Naive B cell (primary cell): ENCODE measurements at regions not wholly inside any gene's neighbourhood (a gene's known extent, or its start where the extent isn't known, plus 50 kb on each side); places are given as distances from the start of the nearest gene placed in this dataset.
"Not testable (repeated sequence)": the region's sequence is repeated elsewhere in the genome, so short reads cannot be mapped to it uniquely, and the experiment has no call there.

Experiments
- ATAC-seq, 2 donors: fragments of 150-1000 bp; cut with Tn5 transposase; 2 replicates each; pipeline ENCODE4 v1.10.0; 2021; ENCODE audit warnings: low read depth in 2 of 2, mild to moderate bottlenecking in 2 of 2, moderate library complexity in 2 of 2
- DNase-seq: peaks from one replicate; pipeline ENCODE4 v3.0.0; 2022
- H3K27ac Mint-ChIP-seq, 6 donors: one replicate each; pipeline ENCODE4 v1.8.0; 2020 to 2022; ENCODE audit warnings: mild to moderate bottlenecking in 6 of 6, mixed read lengths in 6 of 6, moderate library complexity in 5 of 6, inconsistent platforms in 2 of 6
- H3K27me3 Mint-ChIP-seq, 3 donors: one replicate each; pipeline ENCODE4 v1.8.0; 2021 to 2022; ENCODE audit warnings: mixed read lengths in 3 of 3, mild to moderate bottlenecking in 1 of 3
- H3K36me3 Mint-ChIP-seq, 2 donors: one replicate each; pipeline ENCODE4 v1.8.0; 2020 to 2022; ENCODE audit warnings: mixed read lengths in 2 of 2, inconsistent platforms in 1 of 2, mild to moderate bottlenecking in 1 of 2
- H3K4me1 Mint-ChIP-seq, 3 donors: one replicate each; pipeline ENCODE4 v1.8.0; 2020 to 2022; ENCODE audit warnings: mixed read lengths in 3 of 3, inconsistent platforms in 1 of 3, mild to moderate bottlenecking in 1 of 3, moderate library complexity in 1 of 3
- H3K4me3 Mint-ChIP-seq, 8 donors: one replicate each; pipeline ENCODE4 v1.8.0; 2020 to 2022; ENCODE audit warnings: mild to moderate bottlenecking in 8 of 8, mixed read lengths in 8 of 8, moderate library complexity in 8 of 8, inconsistent platforms in 2 of 8
- H3K9me3 Mint-ChIP-seq, 7 donors: one replicate each; pipeline ENCODE4 v1.8.0; 2020 to 2022; ENCODE audit warnings: mixed read lengths in 7 of 7, mild to moderate bottlenecking in 5 of 7, inconsistent platforms in 2 of 7, moderate library complexity in 1 of 7

- no peaks in the 10 kb centered on the region for H3K9me3 Mint-ChIP-seq
- H3K4me3 Mint-ChIP-seq = no peak overlapping the region
- no peaks in the 10 kb centered on the region for H3K36me3 Mint-ChIP-seq
- no peak overlapping the region for H3K27ac Mint-ChIP-seq
- no peaks in the 10 kb centered on the region for H3K4me1 Mint-ChIP-seq
- DNase-seq (no peak), ATAC-seq (no peak)
- H3K27me3 Mint-ChIP-seq = peaks cover 0 to 4% (median 3%) of the 10 kb centered on the region in 3 donors
These were observed 210.1 kb upstream of the PELI2 start for GRCh38 chr14:55908106-55908505.

DNA sequence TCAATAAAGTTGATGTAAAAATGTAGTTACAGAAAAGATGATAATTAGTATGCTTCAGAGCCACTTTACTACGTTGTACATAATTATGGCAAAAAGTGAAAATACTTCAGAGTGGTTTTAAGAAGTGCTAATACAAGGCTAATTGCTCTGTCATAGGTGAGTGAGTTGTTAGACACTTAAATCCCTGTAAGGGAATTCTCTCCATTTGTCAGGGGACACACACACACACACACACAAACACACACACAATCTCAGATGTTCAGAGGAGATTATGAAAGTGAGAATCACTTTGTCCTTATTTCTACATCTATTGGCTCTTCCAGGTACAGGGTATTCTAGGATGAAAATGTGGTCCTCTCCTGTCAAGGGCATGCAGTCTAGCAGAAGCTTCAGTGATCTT is 208.3 kb upstream of the PELI2 start:
- no peak overlapping the region for H3K4me3 Mint-ChIP-seq
- no peaks in the 10 kb centered on the region for H3K4me1 Mint-ChIP-seq
- H3K27ac Mint-ChIP-seq = no peak overlapping the region
- H3K9me3 Mint-ChIP-seq = no peaks in the 10 kb centered on the region
- DNase-seq = no peak
- H3K36me3 Mint-ChIP-seq = no peaks in the 10 kb centered on the region
- H3K27me3 Mint-ChIP-seq = peaks cover 0 to 11% (median 9%) of the 10 kb centered on the region in 3 donors
- ATAC-seq = no peak

GRCh38 chr14:55910601-55911243 is 207.5 kb upstream of the PELI2 start:
- Mint-ChIP-seq H3K36me3 (no peaks in the 10 kb centered on the region), H3K9me3 (no peaks in the 10 kb centered on the region), H3K4me1 (no peaks in the 10 kb centered on the region), H3K4me3 (no peak overlapping the region), H3K27me3 (peaks cover 0 to 11% (median 11%) of the 10 kb centered on the region in 3 donors), H3K27ac (no peak overlapping the region)
- ATAC-seq (no peak), DNase-seq (no peak)

DNA sequence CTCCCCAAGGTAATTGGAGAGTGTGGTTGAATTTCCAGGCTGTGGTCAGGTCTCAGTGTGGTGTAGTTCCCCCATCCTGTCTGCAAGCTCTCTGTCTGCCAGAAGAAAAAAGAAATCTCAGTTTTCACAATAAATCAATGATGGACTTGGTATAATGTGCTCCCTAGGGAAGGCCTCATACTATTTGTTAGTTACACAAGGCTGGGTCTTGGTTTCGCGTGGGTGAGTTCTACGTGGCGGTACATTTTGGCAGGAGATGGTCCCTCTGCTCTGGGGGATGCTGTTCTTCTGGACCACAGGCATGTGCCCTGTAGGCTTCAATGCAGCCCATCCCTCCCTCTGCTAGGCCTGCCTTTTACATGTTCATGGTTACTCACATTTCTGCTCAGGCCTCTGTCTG is 206.4 kb upstream of the PELI2 start:
- H3K4me3 Mint-ChIP-seq = no peak overlapping the region
- H3K27ac Mint-ChIP-seq = no peak overlapping the region
- no peaks in the 10 kb centered on the region for H3K4me1 Mint-ChIP-seq
- H3K27me3 Mint-ChIP-seq = peaks cover 10 to 18% (median 11%) of the 10 kb centered on the region in 3 donors
- DNase-seq (no peak), ATAC-seq (no peak)
- H3K36me3 Mint-ChIP-seq = no peaks in the 10 kb centered on the region
- peaks cover 0 to 10% (median 0%) of the 10 kb centered on the region in 7 donors for H3K9me3 Mint-ChIP-seq

GRCh38 chr14:55912344-55912743 is 205.9 kb upstream of the PELI2 start:
- ATAC-seq = no peak
- H3K4me1 Mint-ChIP-seq = no peaks in the 10 kb centered on the region
- peaks cover 0 to 12% (median 0%) of the 10 kb centered on the region in 7 donors for H3K9me3 Mint-ChIP-seq
- H3K36me3 Mint-ChIP-seq = no peaks in the 10 kb centered on the region
- no peak for DNase-seq
- no peak overlapping the region for H3K4me3 Mint-ChIP-seq
- no peak overlapping the region for H3K27ac Mint-ChIP-seq
- peaks cover 11 to 19% (median 16%) of the 10 kb centered on the region in 3 donors for H3K27me3 Mint-ChIP-seq

GRCh38 chr14:55913324-55914025 is 204.7 kb upstream of the PELI2 start:
- Mint-ChIP-seq H3K36me3 (no peaks in the 10 kb centered on the region), H3K4me1 (no peaks in the 10 kb centered on the region), H3K9me3 (peaks cover 0 to 12% (median 0%) of the 10 kb centered on the region in 7 donors), H3K27ac (peak overlapping the region in 1 of 6 donors; percentile 9), H3K27me3 (peaks cover 11 to 20% (median 19%) of the 10 kb centered on the region in 3 donors), H3K4me3 (no peak overlapping the region)
- no peak for DNase-seq
- ATAC-seq = no peak

DNA sequence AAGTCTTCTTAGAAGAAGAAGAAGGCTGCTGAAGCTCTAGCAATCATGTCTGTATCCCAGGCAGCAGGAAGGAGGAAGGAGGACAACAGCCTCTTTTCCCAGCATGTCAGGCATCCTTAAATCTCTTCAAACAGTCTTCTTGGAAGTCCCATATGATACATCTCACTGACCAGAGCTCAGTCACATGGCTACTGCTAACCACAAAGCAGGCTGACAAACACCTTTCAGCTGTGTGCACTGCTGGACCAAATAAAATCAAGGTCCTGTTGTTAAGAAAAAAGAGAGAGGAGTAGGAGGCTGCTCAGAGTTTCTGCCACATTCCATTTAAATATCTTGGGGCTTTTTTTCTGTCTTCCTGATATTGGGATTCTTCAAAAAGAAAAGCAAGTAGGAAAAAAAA is 203.4 kb upstream of the PELI2 start:
- Mint-ChIP-seq H3K36me3 (no peaks in the 10 kb centered on the region), H3K27ac (no peak overlapping the region), H3K27me3 (peaks cover 11 to 20% (median 17%) of the 10 kb centered on the region in 3 donors), H3K4me1 (no peaks in the 10 kb centered on the region), H3K4me3 (no peak overlapping the region), H3K9me3 (peaks cover 0 to 12% (median 0%) of the 10 kb centered on the region in 7 donors)
- DNase-seq (no peak), ATAC-seq (no peak)

DNA sequence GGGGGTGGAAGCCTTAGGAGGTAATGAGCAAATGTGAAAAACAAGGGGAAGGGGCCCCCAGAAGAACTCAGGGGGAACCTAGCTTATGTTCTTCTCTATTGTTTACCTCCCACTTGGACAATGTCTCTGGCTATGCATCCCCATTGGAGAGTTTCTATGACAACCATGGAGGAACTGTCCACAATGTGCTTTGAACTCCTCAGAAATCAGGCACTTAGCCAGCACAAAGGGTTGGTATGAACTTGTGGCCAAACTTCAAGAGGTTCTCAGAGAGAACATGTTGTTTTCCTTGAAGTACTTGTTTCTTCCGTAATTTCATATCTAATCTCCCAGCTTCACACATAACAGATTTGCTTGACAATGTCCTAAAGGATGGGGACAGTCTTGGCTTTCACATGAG is 202.8 kb upstream of the PELI2 start:
- ATAC-seq (no peak), DNase-seq (no peak)
- H3K4me1 Mint-ChIP-seq = no peaks in the 10 kb centered on the region
- H3K27ac Mint-ChIP-seq = no peak overlapping the region
- H3K9me3 Mint-ChIP-seq = peaks cover 0 to 12% (median 0%) of the 10 kb centered on the region in 7 donors
- no peaks in the 10 kb centered on the region for H3K36me3 Mint-ChIP-seq
- peaks cover 11 to 20% (median 15%) of the 10 kb centered on the region in 3 donors for H3K27me3 Mint-ChIP-seq
- H3K4me3 Mint-ChIP-seq = no peak overlapping the region

DNA sequence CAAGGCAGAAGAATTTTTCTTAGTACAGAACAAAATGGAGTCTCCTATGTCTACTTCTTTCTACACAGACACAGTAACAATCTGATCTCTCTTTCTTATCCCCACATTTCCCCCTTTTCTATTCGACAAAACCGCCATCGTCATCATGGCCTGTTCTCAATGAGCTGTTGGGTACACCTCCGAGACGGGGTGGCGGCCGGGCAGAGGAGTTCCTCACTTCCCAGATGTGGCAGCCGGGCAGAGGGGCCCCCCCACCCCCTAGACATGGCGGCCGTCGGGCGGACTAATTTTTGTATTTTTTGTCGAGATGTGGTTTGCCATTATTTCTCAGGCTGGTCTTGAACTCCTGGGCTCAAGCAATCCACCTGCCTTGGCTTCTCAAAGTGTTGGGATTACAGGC is 198.4 kb upstream of the PELI2 start:
- DNase-seq, H3K27ac Mint-ChIP-seq, H3K4me3 Mint-ChIP-seq, ATAC-seq, H3K4me1 Mint-ChIP-seq, H3K36me3 Mint-ChIP-seq: not testable (repeated sequence)
- Mint-ChIP-seq H3K9me3 (peaks cover 0 to 12% (median 0%) of the 10 kb centered on the region in 7 donors), H3K27me3 (peaks cover 0 to 20% (median 11%) of the 10 kb centered on the region in 3 donors)

DNA sequence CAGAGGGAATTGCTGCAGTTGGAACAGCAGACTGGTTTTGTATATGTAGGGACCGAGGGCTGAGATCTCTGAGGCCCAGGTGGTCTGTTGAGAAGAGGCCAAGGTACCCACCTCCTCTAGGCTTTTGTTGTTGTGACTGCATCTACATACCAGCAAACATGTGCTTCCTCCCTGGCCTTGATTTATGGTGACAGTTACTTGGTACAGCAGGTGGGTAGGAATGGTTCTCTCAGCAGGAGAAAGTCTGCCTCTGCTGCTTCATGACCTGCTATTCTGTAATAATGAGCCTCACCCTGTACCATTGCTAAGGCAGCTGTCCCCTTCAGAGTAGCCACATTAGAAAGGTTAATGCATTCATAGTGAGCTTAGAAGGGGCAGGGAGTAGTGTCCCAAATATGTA is 196.7 kb upstream of the PELI2 start:
- no peak overlapping the region for H3K27ac Mint-ChIP-seq
- peaks cover 0 to 4% (median 0%) of the 10 kb centered on the region in 7 donors for H3K9me3 Mint-ChIP-seq
- no peak for ATAC-seq
- no peak for DNase-seq
- H3K4me3 Mint-ChIP-seq = no peak overlapping the region
- peaks cover 0 to 13% (median 4%) of the 10 kb centered on the region in 3 donors for H3K27me3 Mint-ChIP-seq
- no peaks in the 10 kb centered on the region for H3K36me3 Mint-ChIP-seq
- H3K4me1 Mint-ChIP-seq = no peaks in the 10 kb centered on the region

- Mint-ChIP-seq H3K9me3 (no peaks in the 10 kb centered on the region), H3K27me3 (no peaks in the 10 kb centered on the region), H3K4me1 (no peaks in the 10 kb centered on the region), H3K4me3 (no peak overlapping the region), H3K36me3 (no peaks in the 10 kb centered on the region), H3K27ac (no peak overlapping the region)
- no peak for DNase-seq
- ATAC-seq = no peak
These were observed 192.2 kb upstream of the PELI2 start for GRCh38 chr14:55926007-55926406.

DNA sequence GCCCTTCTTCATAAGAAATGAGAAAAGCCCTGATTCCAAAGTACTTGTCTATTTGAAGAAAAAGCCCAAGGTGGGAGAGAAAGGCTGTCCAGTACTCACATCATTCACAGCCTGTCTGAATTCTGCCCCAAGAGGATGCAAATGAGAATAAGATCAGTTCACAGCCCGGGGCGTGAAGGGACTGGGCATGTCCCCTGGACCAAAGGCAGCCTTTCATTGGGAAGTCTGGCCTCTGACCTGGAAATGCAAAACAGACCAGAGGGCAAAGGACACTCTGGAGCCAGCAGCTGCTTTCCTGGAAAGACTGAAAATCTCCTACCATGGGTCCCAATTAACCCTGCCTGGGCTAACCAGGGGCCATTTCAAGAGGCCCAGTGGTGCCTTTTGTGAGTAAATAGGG is 191.2 kb upstream of the PELI2 start:
- no peaks in the 10 kb centered on the region for H3K36me3 Mint-ChIP-seq
- peaks cover 0 to 2% (median 0%) of the 10 kb centered on the region in 7 donors for H3K9me3 Mint-ChIP-seq

GRCh38 chr14:55928276-55928675 is 189.9 kb upstream of the PELI2 start:
- Mint-ChIP-seq H3K9me3 (peaks cover 0 to 5% (median 0%) of the 10 kb centered on the region in 7 donors), H3K4me3 (no peak overlapping the region), H3K4me1 (no peaks in the 10 kb centered on the region), H3K27ac (peak overlapping the region in 1 of 6 donors; percentile 15), H3K36me3 (no peaks in the 10 kb centered on the region), H3K27me3 (peaks cover 4 to 9% (median 6%) of the 10 kb centered on the region in 3 donors)
- ATAC-seq = no peak
- DNase-seq = no peak

More for the DNA sequence above, 191.2 kb upstream of the PELI2 start:
- DNase-seq (no peak), ATAC-seq (no peak)
- Mint-ChIP-seq H3K4me3 (no peak overlapping the region), H3K27me3 (peaks cover under 1 to 4% (median 3%) of the 10 kb centered on the region in 3 donors), H3K4me1 (no peaks in the 10 kb centered on the region), H3K27ac (no peak overlapping the region)

DNA sequence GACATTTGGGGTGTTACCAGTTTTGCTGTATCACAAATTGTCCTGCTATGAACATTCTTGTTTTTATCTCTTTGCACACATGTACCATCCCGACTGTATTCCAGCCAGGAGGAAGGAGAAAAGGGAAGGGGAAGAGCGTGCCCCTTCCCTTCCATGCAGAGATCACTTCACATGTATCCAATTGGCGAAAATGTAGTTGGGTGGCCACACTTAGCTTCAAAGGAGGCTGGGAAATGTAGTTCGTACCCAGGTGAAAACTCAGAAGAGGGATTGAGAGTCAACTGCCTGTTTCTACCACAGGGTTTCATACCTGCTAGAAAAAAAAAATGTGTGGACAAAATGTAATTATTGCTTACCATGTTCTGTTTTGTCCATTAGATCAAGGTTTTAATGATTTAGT is 189.1 kb upstream of the PELI2 start:
- peaks cover 4 to 9% (median 6%) of the 10 kb centered on the region in 3 donors for H3K27me3 Mint-ChIP-seq
- no peak for ATAC-seq
- no peaks in the 10 kb centered on the region for H3K36me3 Mint-ChIP-seq
- H3K4me1 Mint-ChIP-seq = no peaks in the 10 kb centered on the region
- H3K4me3 Mint-ChIP-seq = no peak overlapping the region
- no peak overlapping the region for H3K27ac Mint-ChIP-seq
- H3K9me3 Mint-ChIP-seq = peaks cover 0 to 9% (median 4%) of the 10 kb centered on the region in 7 donors
- no peak for DNase-seq
